ENCODE measurements at regions not wholly inside any gene's neighbourhood (a gene's known extent, or its start where the extent isn't known, plus 50 kb on each side); places are given as distances from the start of the nearest gene placed in this dataset.

GRCh38 chr6:156392648-156393047 is 384.5 kb upstream of the ARID1B start:
- H3K27ac Mint-ChIP-seq: no peak overlapping the region
- no peaks in the 10 kb centered on the region for H3K36me3 Mint-ChIP-seq (ENCODE audit: low read depth)
- H3K27me3 Mint-ChIP-seq: peaks cover 34% of the 10 kb centered on the region
- intact Hi-C loops (cut with micrococcal nuclease): no loop called here
- peaks cover 10% of the 10 kb centered on the region for H3K4me1 Mint-ChIP-seq
- H3K9me3 Mint-ChIP-seq: no peaks in the 10 kb centered on the region
- no peak for DNase-seq
- H3K4me3 Mint-ChIP-seq: no peak overlapping the region

GRCh38 chr6:156391977-156392376 is 385.2 kb upstream of the ARID1B start:
- peaks cover 10% of the 10 kb centered on the region for H3K4me1 Mint-ChIP-seq
- intact Hi-C loops (cut with micrococcal nuclease): no loop called here
- peaks cover 34% of the 10 kb centered on the region for H3K27me3 Mint-ChIP-seq
- no peaks in the 10 kb centered on the region for H3K9me3 Mint-ChIP-seq
- no peak overlapping the region for H3K4me3 Mint-ChIP-seq
- H3K27ac Mint-ChIP-seq: no peak overlapping the region
- DNase-seq: no peak
- no peaks in the 10 kb centered on the region for H3K36me3 Mint-ChIP-seq (ENCODE audit: low read depth)

GRCh38 chr6:156391061-156391672 is 386.0 kb upstream of the ARID1B start:
- Mint-ChIP-seq H3K9me3 (no peaks in the 10 kb centered on the region), H3K4me1 (peaks cover 5% of the 10 kb centered on the region), H3K27me3 (peaks cover 29% of the 10 kb centered on the region), H3K27ac (no peak overlapping the region), H3K36me3 (ENCODE audit: low read depth) (no peaks in the 10 kb centered on the region), H3K4me3 (no peak overlapping the region)
- intact Hi-C loops (cut with micrococcal nuclease): no loop called here
- DNase-seq: no peak

- Mint-ChIP-seq H3K36me3 (ENCODE audit: low read depth) (no peaks in the 10 kb centered on the region), H3K4me3 (no peak overlapping the region), H3K4me1 (peaks cover 4% of the 10 kb centered on the region), H3K27me3 (peaks cover 23% of the 10 kb centered on the region), H3K27ac (no peak overlapping the region), H3K9me3 (no peaks in the 10 kb centered on the region)
- DNase-seq: no peak
- intact Hi-C loops (cut with micrococcal nuclease): no loop called here
These were observed 386.6 kb upstream of the ARID1B start for GRCh38 chr6:156390621-156391020.

- intact Hi-C loops (cut with micrococcal nuclease): no loop called here
These were observed 387.9 kb upstream of the ARID1B start for GRCh38 chr6:156389296-156389695.

GRCh38 chr6:156387472-156387871 is 389.7 kb upstream of the ARID1B start:
- H3K4me3 Mint-ChIP-seq: no peak overlapping the region
- no peak overlapping the region for H3K27ac Mint-ChIP-seq
- intact Hi-C loops (cut with micrococcal nuclease): no loop called here
- DNase-seq: no peak
- H3K27me3 Mint-ChIP-seq: peaks cover 7% of the 10 kb centered on the region
- no peaks in the 10 kb centered on the region for H3K4me1 Mint-ChIP-seq
- H3K36me3 Mint-ChIP-seq (ENCODE audit: low read depth): no peaks in the 10 kb centered on the region
- no peaks in the 10 kb centered on the region for H3K9me3 Mint-ChIP-seq

More at GRCh38 chr6:156389296-156389695, 387.9 kb upstream of the ARID1B start:
- Mint-ChIP-seq H3K27me3 (peaks cover 18% of the 10 kb centered on the region), H3K36me3 (ENCODE audit: low read depth) (no peaks in the 10 kb centered on the region), H3K9me3 (no peaks in the 10 kb centered on the region), H3K4me1 (no peaks in the 10 kb centered on the region), H3K27ac (no peak overlapping the region), H3K4me3 (no peak overlapping the region)
- no peak for DNase-seq

- H3K27me3 Mint-ChIP-seq: no peaks in the 10 kb centered on the region
- intact Hi-C loops (cut with micrococcal nuclease): no loop called here
- no peaks in the 10 kb centered on the region for H3K9me3 Mint-ChIP-seq
- H3K36me3 Mint-ChIP-seq (ENCODE audit: low read depth): no peaks in the 10 kb centered on the region
- no peak overlapping the region for H3K4me3 Mint-ChIP-seq
- H3K27ac Mint-ChIP-seq: no peak overlapping the region
- no peak for DNase-seq
- no peaks in the 10 kb centered on the region for H3K4me1 Mint-ChIP-seq
These were observed 394.1 kb upstream of the ARID1B start for GRCh38 chr6:156383059-156383458.

- DNase-seq: no peak
- no peak overlapping the region for H3K27ac Mint-ChIP-seq
- no peaks in the 10 kb centered on the region for H3K27me3 Mint-ChIP-seq
- H3K4me3 Mint-ChIP-seq: no peak overlapping the region
- H3K9me3 Mint-ChIP-seq: no peaks in the 10 kb centered on the region
- H3K4me1 Mint-ChIP-seq: no peaks in the 10 kb centered on the region
- intact Hi-C loops (cut with micrococcal nuclease): no loop called here
- no peaks in the 10 kb centered on the region for H3K36me3 Mint-ChIP-seq (ENCODE audit: low read depth)
These were observed 397.5 kb upstream of the ARID1B start for GRCh38 chr6:156379392-156380289.

- no peak for DNase-seq
These were observed 398.3 kb upstream of the ARID1B start for GRCh38 chr6:156378853-156379252.

GRCh38 chr6:156376091-156376490 is 401.1 kb upstream of the ARID1B start:
- H3K4me3 Mint-ChIP-seq: no peak overlapping the region
- intact Hi-C loops (cut with micrococcal nuclease): no loop called here

More at GRCh38 chr6:156378853-156379252, 398.3 kb upstream of the ARID1B start:
- intact Hi-C loops (cut with micrococcal nuclease): no loop called here
- Mint-ChIP-seq H3K27me3 (no peaks in the 10 kb centered on the region), H3K27ac (no peak overlapping the region), H3K9me3 (no peaks in the 10 kb centered on the region), H3K36me3 (ENCODE audit: low read depth) (no peaks in the 10 kb centered on the region), H3K4me1 (no peaks in the 10 kb centered on the region), H3K4me3 (no peak overlapping the region)

GRCh38 chr6:156359912-156360311 is 417.3 kb upstream of the ARID1B start:
- no peaks in the 10 kb centered on the region for H3K4me1 Mint-ChIP-seq
- no peaks in the 10 kb centered on the region for H3K36me3 Mint-ChIP-seq (ENCODE audit: low read depth)
- H3K9me3 Mint-ChIP-seq: peaks cover 21% of the 10 kb centered on the region
- no peak overlapping the region for H3K4me3 Mint-ChIP-seq
- no peak for DNase-seq
- no peaks in the 10 kb centered on the region for H3K27me3 Mint-ChIP-seq
- no peak overlapping the region for H3K27ac Mint-ChIP-seq
- intact Hi-C loops (cut with micrococcal nuclease): no loop called here

More at GRCh38 chr6:156376091-156376490, 401.1 kb upstream of the ARID1B start:
- no peaks in the 10 kb centered on the region for H3K27me3 Mint-ChIP-seq
- no peak overlapping the region for H3K27ac Mint-ChIP-seq
- H3K4me1 Mint-ChIP-seq: no peaks in the 10 kb centered on the region
- no peaks in the 10 kb centered on the region for H3K36me3 Mint-ChIP-seq (ENCODE audit: low read depth)
- DNase-seq: no peak
- H3K9me3 Mint-ChIP-seq: peaks cover 5% of the 10 kb centered on the region

GRCh38 chr6:156352861-156353260 is 424.3 kb upstream of the ARID1B start:
- H3K4me1 Mint-ChIP-seq: no peaks in the 10 kb centered on the region
- intact Hi-C loops (cut with micrococcal nuclease): no loop called here
- DNase-seq: no peak
- H3K36me3 Mint-ChIP-seq (ENCODE audit: low read depth): no peaks in the 10 kb centered on the region
- H3K9me3 Mint-ChIP-seq: peaks cover 13% of the 10 kb centered on the region
- no peaks in the 10 kb centered on the region for H3K27me3 Mint-ChIP-seq
- H3K27ac Mint-ChIP-seq: no peak overlapping the region
- no peak overlapping the region for H3K4me3 Mint-ChIP-seq

- intact Hi-C loops (cut with micrococcal nuclease): no loop called here
- H3K27me3 Mint-ChIP-seq: no peaks in the 10 kb centered on the region
- H3K4me3 Mint-ChIP-seq: no peak overlapping the region
These were observed 425.7 kb upstream of the ARID1B start for GRCh38 chr6:156351346-156351966.

GRCh38 chr6:156350337-156350736 is 426.8 kb upstream of the ARID1B start:
- intact Hi-C loops (cut with micrococcal nuclease): no loop called here
- Mint-ChIP-seq H3K4me1 (no peaks in the 10 kb centered on the region), H3K27ac (no peak overlapping the region), H3K36me3 (ENCODE audit: low read depth) (no peaks in the 10 kb centered on the region), H3K27me3 (no peaks in the 10 kb centered on the region), H3K9me3 (peaks cover 5% of the 10 kb centered on the region), H3K4me3 (no peak overlapping the region)
- DNase-seq: peak; percentile 21

More at GRCh38 chr6:156351346-156351966, 425.7 kb upstream of the ARID1B start:
- peak; percentile 16 for DNase-seq
- Mint-ChIP-seq H3K27ac (no peak overlapping the region), H3K9me3 (peaks cover 5% of the 10 kb centered on the region), H3K36me3 (ENCODE audit: low read depth) (no peaks in the 10 kb centered on the region), H3K4me1 (no peaks in the 10 kb centered on the region)
